IPS DF 19.7 (cell line): ENCODE measurements at regions not wholly inside any gene's neighbourhood (a gene's known extent, or its start where the extent isn't known, plus 50 kb on each side); places are given as distances from the start of the nearest gene placed in this dataset.

Experiments used
- DNase-seq: peaks from one replicate; pipeline ENCODE4 v3.0.0-alpha.2; 2013; ENCODE audit warnings: low read depth, low spot score

GRCh38 chr6:125489579-125490285 lies 188.0 kb upstream of the HDDC2 start:
- no peak for DNase-seq

- DNase-seq = no peak
Measured at GRCh38 chr6:125491860-125492618, 190.3 kb upstream of the HDDC2 start.

GRCh38 chr6:125498606-125499005 lies 196.8 kb upstream of the HDDC2 start:
- DNase-seq = no peak

- no peak for DNase-seq
Measured at GRCh38 chr6:125499535-125499934, 197.8 kb upstream of the HDDC2 start.

- no peak for DNase-seq
Measured at GRCh38 chr6:125503181-125503580, 201.4 kb upstream of the HDDC2 start.

GRCh38 chr6:125507987-125508655 lies 206.4 kb upstream of the HDDC2 start:
- DNase-seq = no peak

GRCh38 chr6:125508793-125509192 lies 207.0 kb upstream of the HDDC2 start:
- no peak for DNase-seq

- DNase-seq = no peak
Measured at GRCh38 chr6:125509477-125509876, 207.7 kb upstream of the HDDC2 start.

GRCh38 chr6:125510405-125510804 lies 208.6 kb upstream of the HDDC2 start:
- no peak for DNase-seq

- no peak for DNase-seq
Measured at GRCh38 chr6:125511809-125512396, 210.1 kb upstream of the HDDC2 start.

- no peak for DNase-seq
Measured at GRCh38 chr6:125512621-125513020, 210.9 kb upstream of the HDDC2 start.

- DNase-seq = no peak
Measured at GRCh38 chr6:125513978-125514377, 212.2 kb upstream of the HDDC2 start.

- DNase-seq = no peak
Measured at GRCh38 chr6:125516644-125517043, 214.9 kb upstream of the HDDC2 start.

GRCh38 chr6:125519367-125519766 lies 217.6 kb upstream of the HDDC2 start:
- no peak for DNase-seq

- no peak for DNase-seq
Measured at GRCh38 chr6:125524356-125524755, 222.6 kb upstream of the HDDC2 start.

GRCh38 chr6:125526007-125526720 lies 223.3 kb upstream of the HEY2 start:
- no peak for DNase-seq

GRCh38 chr6:125528621-125529041 lies 220.8 kb upstream of the HEY2 start:
- DNase-seq = peak; percentile 54

- no peak for DNase-seq
Measured at GRCh38 chr6:125529061-125529460, 220.4 kb upstream of the HEY2 start.

- DNase-seq = no peak
Measured at GRCh38 chr6:125533710-125534397, 215.6 kb upstream of the HEY2 start.

GRCh38 chr6:125534430-125535263 lies 214.8 kb upstream of the HEY2 start:
- no peak for DNase-seq
